GM19438 (cell line): ENCODE measurements at regions not wholly inside any gene's neighbourhood (a gene's known extent, or its start where the extent isn't known, plus 50 kb on each side); places are given as distances from the start of the nearest gene placed in this dataset.
"Not testable (repeated sequence)": the region's sequence is repeated elsewhere in the genome, so short reads cannot be mapped to it uniquely, and the experiment has no call there.

Experiments used
- ATAC-seq: cut with Tn5 transposase; IDR thresholded peaks from one replicate; pipeline ENCODE4 v1.9.1; 2021; ENCODE audit warnings: low read depth; ENCODE audit not compliant: unreplicated experiment

DNA sequence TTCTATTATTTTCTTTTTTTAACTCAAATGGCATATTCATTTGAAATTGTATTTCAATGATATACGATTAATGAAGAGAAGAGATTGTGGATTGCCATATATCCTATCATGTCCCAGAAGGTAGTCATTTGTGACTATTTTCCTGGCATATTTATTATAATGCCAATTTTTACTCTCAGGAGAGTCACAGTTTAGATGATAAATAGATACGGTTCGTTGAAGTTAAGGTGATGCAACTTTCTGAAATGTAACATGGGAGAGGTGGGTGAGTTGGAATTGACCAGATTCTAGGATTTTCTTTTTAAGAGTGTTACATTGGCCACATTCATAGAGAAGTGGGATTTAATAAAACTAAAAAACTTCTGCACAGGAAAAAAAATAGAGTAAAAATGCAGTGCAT is 1138.5 kb downstream of the NCAM2 start:
- no peak for ATAC-seq

- no peak for ATAC-seq
These were observed 1140.2 kb downstream of the NCAM2 start for GRCh38 chr21:22138297-22139016.

DNA sequence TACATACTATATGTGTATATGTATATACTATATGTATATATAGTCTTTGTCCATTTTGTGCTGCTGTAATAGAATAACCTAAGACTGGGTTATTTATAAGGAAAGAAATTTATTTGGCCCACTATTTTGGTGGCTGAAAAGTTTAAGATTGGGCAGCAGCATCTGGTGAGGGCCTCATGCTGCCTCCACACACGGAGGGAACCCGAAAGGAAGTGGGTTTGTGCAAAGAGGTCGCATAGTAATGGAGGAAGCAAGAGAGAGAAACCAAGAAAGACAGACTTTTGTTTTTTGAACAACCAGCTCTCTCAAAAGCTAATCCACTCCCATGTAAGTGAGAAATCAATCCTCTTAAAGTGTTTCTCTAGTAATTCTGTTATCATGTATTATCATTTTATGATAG is 1147.3 kb downstream of the NCAM2 start:
- no peak for ATAC-seq

DNA sequence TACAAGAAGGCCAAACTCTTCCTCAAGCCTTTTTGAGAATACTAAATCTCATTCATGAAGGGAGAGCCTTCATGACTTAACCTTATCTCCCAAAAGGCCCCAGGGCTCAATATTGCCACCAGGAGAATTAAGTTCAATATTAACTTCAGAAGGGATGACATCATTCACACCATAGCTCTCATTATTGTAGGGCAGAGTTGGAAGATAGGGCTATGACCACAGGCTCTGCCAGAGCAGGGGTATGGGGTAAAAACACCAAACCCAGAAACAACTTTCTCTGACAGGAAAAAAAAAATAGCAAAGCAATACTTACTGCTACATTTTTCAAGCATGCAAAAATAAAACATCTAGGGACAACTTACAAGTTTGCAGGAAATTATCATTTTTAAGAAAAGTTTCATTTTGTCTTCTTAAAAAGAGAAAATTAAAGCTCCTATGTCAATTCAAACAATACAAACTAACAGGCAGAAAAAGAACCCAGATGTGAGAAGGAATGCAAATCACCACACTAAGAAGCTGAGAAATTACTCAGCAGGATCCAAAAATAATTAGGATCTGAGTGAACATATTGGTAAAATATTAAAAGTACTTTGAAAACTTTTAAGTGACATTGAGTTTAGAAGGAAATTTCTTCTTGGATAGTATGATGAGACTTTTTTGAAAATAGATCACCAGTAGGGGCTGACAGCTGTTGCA is 1156.5 kb downstream of the NCAM2 start:
- no peak for ATAC-seq

DNA sequence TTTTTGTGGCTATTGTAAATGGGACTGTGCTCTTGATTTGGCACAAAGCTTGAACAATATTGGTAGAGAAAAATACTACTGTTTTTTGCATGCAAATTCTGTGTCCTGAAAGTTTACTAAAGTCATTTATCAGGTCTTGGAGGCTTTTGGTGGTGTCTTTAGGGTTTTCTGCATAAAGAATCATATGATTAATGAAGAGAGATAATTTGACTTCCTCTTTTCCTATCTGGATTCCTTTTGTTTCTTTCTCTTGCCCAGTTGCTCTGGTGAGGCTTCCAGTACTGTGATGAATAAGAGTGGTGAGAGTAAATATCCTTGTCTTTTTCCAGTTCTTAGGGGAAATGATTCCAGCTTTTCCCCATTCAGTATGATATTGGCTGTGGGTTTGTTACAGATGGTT is 1166.7 kb downstream of the NCAM2 start:
- no peak for ATAC-seq

DNA sequence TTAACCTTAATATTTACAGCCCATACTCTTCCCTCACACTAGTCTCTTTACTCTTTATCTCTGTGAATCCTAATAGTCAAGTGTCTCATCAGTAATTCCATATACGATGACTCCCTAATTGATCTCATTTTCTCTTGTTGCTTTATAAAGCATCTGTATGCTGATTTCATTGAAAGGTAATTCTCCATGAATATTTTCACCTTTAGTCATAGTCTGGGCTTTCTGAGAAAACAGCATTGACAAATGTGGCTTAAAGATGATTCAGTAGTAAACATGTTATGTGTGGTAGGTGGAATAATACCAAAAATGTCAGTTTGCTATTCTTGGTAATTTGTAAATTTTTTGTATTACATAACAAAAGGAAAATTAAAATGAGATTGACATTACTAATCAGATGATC is 1176.5 kb downstream of the NCAM2 start:
- ATAC-seq, result no peak

DNA sequence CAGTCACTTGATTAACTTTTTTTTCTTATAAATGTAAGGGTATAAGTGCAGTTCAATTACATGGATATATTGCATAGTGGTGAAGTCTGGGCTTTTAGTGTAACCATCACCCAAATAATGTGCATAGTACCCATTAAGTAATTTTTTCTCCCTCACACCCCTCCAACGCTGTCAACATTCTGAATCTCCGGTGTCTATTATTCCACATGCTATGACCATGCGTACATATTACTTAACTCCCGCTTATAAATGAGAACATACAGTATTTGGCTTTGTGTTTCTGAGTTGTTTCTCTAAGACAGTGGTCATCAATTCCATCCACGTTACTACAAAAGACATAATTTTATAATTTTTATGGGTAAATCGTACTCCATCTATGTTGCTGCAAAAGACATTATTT is 1191.1 kb downstream of the NCAM2 start:
- ATAC-seq, result no peak

DNA sequence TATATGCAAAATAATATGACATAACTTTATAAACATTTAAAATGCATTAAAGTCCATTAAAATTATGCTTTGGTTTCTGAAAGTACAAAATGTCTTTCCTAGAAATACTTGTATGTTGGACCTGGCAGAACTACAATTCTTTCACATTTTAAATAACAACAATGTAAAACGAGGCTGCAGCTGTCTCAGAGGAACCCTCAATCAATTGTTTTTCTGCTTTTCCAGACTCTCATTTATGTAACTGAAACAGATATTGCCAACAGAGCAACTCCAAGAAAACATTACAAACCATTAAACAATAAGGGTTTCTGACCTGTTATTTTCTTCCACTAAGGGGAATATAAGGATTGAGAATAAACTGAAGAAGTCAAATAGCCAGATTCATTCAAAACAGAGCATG is 1193.4 kb downstream of the NCAM2 start:
- no peak for ATAC-seq

GRCh38 chr21:22192766-22193165 is 1194.6 kb downstream of the NCAM2 start:
- no peak for ATAC-seq

- not testable (repeated sequence) for ATAC-seq
These were observed 1196.8 kb downstream of the NCAM2 start for GRCh38 chr21:22194986-22195385.

DNA sequence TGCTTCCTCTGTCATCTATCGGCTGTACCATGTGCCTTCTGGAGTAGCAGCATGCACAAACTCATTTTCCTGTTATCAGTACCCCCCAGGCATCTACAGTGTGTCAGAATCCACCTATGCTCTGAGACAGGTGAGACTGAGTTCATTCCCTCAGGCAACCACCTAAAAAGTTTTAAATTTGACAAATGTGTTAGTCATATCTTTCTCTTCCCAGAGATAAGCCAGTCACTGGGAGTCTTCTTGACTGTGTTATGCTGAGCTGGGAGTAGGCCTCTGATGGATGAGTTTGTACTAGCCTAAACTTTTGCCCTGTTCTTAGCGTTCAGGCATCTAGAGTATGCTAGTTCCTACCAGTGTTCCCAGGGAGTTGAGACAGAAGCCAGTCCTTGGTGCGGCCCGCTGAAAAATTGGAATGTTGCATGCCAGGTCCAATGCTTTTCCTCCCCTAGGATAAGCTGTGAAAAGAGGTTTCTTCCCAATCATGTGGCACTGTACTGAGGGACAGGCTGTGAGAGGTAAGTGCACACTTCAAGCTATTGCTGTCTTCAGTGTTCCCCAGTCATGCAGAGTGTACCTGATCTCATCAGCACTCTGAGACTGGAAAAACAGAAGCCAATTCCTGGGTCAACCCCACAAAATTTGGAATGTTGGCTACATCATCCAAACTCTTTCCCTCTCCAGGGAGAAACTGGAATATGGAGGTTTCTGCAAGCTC is 1202.3 kb downstream of the NCAM2 start:
- no peak for ATAC-seq

GRCh38 chr21:22201126-22201525 is 1202.9 kb downstream of the NCAM2 start:
- ATAC-seq, result no peak

DNA sequence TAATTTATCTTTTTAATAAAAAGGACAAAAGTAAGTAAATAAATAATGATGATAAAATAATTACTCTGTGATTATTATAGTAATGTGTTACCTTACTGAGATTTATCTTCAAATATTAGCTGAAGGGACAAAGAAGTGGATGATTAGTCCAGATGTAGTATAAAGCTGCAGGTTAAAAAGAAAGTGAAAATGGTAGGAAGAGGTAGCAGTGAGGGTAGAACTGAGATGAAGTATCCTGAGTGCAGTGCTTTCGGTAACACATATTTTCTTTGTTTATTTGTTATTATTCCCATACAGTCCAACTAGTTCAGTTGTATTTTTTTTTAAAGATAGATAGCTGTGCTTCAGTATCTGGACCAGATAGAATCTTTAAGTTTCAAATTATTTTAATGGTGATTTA is 1203.5 kb downstream of the NCAM2 start:
- ATAC-seq, result no peak

- ATAC-seq, result no peak
These were observed 1211.1 kb downstream of the NCAM2 start for GRCh38 chr21:22209304-22209700.

DNA sequence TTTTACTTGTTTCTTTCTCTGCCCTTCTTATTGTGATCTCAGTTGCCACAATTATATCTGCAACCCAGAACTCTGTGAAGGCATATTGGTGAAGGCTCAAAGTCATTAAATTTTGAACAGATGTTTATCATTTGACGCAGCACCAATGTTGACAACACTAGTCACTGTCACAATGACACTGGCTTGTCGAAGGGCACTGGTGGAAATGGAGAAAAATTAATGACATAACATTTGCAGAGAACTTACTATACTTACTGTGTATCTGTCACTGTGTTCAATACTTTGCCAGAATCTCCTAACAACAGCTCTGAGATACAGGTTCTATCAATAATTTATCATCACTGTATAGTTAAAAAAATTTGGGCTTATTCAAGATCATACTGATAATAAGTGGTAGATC is 1213.7 kb downstream of the NCAM2 start:
- ATAC-seq, result no peak

- ATAC-seq, result peak; percentile 83
These were observed 1225.2 kb downstream of the NCAM2 start for GRCh38 chr21:22223385-22223784.

- ATAC-seq, result peak; percentile 68
These were observed 1226.1 kb downstream of the NCAM2 start for GRCh38 chr21:22224261-22224660.

DNA sequence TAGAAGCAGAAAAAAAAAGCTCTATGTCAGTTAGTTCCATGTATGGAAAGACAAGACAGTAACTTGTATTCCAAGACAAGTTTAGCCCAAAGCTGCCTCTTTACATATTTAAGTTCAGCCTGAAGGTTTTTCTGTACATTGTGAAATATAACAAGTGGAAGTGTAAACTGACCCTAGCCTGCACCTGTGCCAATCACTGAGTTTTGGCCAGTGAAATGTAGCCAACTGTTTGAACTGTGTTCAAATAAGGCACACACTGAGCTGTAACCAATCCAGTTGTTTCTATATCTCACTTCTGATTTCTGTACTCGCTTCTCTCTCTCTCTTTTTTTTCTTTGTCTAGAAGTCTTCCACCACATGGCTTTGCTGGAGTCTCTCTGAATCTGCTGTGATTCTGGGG is 1227.1 kb downstream of the NCAM2 start:
- ATAC-seq, result no peak

DNA sequence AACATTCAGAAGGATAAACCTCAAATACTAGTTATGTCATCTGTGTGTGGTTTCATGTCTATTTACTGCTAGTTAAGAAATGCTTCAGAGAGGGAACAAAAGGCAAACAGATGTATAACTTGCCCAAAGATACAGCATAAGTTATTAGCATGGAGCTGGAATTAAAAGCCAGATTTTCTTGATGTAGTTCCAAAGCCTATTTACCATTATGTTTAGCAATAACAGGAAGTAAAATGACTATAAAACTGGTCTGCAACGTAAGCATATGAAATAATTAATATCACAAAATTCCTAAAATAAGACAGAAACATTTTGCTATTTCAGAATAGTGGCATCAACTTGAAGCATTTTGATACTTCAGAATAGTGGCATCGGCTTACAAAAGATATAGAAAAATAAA is 1232.8 kb downstream of the NCAM2 start:
- ATAC-seq, result no peak

DNA sequence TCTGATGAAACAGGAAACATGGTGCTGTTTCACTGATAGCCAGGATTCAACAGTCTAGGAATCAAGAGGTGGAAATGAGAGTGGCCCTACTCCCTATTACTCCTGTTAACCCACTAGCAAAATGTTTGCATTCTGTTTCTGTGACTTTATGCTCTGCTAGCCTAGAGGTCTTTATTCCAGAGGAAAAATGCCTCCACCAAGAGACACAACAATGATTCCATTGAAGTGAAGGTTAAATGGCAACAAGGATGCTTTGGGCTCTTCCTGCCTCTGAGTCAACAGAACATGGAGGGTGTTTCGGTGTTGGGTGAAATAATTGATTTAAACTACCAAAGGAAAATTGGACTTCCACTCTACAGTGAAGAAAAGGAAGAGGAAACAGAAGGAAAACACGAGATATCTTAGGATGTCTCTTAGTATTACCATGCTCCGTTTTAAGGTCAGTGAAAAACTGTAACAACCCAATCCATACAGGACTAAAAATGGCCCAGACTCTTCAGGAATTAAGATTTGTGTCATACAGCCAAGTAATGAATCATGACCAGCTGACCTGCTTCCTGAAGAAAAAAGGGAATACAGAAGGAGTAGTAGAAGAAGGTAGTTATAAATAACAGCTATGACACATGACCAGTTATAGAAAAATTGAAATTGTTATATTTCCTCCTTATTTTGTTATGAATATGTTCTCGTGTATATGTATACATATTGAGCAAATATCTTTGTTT is 1237.8 kb downstream of the NCAM2 start:
- no peak for ATAC-seq

DNA sequence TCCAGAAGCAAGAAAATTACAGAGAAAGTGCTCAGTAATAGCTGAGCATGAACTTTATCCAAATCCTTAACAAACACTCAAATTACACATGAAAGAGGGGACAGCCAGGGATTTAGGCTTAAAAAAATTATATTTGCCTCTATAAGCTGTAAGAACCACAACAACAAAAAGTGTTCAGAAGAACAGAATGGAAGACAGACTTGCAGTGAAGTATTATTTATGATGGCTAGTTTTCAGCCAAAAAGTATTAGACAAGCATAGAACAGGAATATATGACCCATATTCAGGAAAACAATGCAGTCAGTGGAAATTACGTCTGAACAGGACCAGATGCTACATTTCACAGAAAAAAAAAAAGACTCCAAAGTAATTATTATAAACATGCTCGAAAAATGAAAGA is 1246.3 kb downstream of the NCAM2 start:
- ATAC-seq, result no peak
